HG03432 (cell line): ENCODE measurements at regions not wholly inside any gene's neighbourhood (a gene's known extent, or its start where the extent isn't known, plus 50 kb on each side); places are given as distances from the start of the nearest gene placed in this dataset.

ENCODE experiments used
- ATAC-seq: cut with Tn5 transposase; IDR thresholded peaks from one replicate; pipeline ENCODE4 v1.9.1; 2021; ENCODE audit warnings: mild to moderate bottlenecking, moderate library complexity; ENCODE audit not compliant: unreplicated experiment

DNA sequence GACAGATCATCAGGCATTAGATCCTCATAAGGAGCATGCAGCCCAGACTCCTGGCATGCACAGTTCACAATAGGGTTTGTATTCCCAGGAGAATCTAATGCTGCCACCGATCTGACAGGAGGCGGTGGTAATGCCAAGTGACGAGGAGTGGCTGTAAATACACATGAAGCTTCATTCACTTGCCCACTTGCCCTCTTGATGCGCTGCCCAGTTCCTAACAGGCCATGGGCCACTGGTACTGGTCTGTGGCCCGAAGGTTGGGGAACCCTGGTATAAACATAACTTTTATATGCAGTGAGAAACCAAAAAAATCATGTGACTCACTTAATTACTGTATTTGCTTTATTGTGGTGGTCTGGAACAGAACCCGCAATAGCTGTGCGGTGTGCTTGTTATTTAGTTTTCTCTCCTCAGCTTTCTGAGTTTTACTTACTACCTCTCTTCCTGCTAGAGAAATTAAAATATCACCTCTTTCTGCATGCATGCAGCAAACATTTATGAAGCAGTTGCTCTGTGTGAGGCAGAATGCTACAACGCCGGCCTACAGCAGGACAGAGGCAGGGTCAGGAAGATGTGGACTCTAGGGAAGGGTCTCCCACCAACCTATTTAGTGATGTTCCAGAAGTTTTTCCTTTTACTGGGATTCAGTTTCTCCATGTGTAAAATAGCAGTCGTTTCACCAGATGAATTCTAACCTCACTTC lies 151.3 kb downstream of the MAF start:
- no peak for ATAC-seq

DNA sequence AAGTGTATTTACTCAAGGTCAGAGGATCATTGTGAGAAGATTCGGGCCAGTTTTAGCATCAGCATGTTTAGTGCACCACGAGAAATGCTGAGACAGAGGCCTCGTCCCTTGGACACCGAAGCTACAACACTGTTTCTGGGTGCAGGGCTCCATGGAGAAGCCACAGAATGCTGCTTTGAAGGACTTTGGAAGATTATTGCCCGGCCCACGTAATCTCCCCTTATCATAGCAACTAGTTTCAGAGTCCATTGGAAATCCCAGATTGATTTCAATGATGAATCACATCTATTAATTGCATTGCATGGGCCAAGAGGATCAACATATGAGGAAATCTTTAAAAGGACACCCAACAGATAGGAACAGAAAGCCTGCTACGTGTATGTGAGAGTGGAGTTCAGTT lies 156.0 kb downstream of the MAF start:
- no peak for ATAC-seq

DNA sequence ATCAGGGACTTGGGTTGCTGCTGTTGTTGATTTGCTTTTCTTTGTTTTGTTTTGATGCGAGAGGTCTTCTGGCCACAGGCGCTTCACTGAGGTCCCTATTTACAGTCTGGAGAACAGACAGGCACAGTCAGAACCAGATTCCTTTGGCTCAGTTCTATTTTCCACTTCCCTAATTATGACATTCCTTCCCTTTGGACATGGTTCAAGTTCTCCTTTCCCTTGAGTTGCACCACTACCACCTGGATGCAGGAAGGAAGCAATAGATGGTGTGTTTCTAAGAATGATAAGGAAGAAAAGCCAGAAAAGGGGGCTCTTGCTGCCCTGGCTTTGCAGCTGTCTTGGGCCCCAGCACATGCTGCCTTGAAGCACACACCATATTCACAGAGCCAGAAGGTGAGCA lies 160.6 kb downstream of the MAF start:
- no peak for ATAC-seq

DNA sequence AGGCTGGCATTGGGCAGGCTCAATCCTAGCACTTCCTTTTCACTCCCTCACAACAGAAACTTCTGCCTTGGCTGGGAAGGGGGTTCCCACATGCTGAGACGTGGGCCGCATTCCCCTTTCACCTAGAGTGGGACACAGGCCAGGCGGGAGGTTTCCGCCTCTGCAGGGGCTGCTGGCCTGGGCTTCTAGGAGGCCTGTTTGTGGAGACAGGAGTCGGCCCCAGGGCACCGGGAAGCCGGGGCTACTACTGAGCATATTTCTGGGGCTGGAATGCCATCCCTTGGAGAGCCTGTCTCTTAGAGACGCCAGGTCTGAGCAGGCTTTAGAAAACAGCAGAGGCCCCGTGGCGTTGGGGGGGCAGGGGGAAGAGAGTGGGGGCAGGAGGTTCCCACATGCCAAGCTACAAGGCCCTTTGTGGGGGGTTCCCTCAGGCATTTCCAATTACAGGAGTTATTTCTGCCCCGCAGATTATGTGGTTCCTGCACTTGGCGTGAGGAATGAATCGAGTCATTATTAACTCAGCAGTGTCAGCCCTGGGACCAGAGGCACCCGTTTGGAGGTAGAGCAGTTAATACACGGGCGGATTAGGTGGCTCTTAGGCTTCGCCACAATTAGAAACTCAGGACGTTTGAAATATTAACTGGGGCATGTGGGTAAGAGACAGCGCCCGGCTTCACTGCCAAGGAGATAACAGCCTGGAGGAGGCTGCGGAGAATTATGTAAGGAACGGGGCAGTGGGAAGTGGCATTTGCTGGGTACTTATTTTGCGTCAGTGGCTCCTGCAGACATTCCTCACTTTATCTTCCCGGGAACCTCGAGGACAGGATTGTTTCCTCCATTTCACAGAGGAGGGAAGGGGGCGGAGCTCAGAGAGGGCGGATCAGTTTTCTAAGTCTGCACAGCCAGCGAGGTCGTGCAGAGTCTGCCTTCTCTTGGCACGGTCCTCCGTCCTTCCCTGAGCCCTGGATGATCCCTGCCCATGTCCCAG lies 162.5 kb downstream of the MAF start:
- ATAC-seq, result no peak

DNA sequence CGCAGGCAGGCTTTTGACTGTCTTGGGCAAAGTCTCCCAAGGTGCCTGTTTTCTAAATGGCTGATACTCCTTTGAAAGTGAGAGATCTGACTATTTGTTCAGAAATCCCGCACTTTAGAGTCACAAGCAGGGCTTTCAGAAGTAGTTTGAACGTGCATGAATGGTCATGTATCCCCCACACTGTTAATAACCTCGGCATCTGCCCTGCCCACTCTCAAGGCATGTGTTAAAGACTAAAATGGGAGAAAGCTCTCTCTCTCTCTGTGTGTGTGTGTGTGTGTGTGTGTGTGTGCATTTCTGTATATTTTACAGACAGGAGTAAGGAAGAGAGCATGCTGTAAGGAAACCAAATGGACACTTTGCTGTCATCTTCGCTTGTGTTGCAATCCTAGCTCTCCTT lies 163.7 kb downstream of the MAF start:
- no peak for ATAC-seq

DNA sequence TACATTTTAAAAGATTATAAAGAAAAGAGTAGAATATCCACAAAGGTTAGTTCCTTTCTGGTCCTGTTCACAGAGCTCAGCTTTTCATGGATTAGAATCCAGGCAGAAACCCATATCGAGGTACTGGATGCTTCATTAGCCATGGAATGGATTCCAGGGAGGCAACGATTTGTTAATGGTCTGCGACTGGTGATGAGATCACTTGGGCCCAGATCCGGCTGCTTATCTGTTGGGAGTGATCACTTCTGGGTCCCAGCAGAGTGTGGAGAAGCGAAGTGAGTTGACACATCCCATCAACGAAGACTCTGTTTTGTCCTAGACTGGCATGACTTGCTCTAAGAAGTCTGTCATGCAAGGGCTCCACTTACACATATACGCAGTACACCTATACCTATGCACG lies 165.8 kb downstream of the MAF start:
- no peak for ATAC-seq

DNA sequence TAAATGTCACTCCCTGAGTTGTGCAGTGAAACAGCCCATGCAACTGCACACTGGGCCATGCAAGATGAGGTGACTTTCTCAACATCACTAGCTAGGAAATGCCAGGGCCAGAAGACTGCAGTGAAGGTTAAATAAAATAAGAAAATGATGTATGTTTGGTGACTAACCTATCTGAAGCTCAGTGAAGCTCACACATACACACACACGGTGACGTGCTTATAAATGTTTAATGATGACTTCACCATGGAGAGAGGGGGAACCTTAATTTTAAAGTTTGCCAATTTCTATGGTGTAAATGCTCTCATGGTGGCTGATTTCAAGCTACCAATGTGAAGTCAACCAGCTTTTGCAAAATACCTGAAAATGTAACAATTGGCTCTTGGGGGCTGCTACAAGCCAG lies 166.4 kb downstream of the MAF start:
- ATAC-seq, result no peak

DNA sequence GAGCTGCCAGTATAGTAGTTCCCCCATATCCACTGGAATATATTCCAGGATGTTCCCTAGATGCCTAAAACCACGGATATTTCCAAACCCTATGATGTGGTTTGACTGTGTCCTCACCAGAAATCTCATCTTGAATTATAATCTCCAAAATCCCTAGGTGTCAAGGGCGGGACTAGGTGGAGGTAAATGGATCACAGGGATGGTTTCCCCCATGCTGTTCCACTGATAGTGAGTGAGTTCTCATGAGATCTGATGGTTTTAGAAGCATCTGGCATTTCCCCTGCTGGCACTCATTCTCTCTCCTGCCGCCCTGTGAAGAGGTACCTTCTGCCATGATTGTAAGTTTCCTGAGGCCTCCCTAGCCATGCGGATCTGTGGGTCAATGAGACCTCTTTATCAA lies 168.6 kb downstream of the MAF start:
- ATAC-seq, result no peak

DNA sequence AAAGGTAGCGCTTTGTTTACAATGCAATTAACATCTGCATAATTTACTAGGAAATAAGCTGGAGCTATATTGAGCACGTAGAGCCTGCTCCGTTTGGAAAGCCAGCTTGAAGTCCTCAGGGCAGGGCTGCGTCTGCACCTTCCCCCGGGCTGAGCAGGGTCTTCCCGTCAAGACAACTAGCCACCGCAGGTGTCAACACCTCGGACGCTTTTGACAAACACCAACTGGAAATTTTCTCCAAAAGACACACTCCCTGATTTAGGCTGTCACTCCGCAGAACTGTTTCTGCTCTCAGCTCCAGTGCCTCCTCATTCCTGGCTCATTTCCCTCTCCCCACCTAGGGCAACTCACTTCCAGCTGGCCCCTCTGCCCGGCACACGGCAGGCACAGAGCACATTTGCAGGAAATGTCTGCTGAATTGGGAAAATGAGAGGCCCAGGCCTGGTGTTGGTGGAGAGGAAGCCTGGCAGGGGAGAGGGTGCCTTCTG lies 170.3 kb downstream of the MAF start:
- no peak for ATAC-seq

DNA sequence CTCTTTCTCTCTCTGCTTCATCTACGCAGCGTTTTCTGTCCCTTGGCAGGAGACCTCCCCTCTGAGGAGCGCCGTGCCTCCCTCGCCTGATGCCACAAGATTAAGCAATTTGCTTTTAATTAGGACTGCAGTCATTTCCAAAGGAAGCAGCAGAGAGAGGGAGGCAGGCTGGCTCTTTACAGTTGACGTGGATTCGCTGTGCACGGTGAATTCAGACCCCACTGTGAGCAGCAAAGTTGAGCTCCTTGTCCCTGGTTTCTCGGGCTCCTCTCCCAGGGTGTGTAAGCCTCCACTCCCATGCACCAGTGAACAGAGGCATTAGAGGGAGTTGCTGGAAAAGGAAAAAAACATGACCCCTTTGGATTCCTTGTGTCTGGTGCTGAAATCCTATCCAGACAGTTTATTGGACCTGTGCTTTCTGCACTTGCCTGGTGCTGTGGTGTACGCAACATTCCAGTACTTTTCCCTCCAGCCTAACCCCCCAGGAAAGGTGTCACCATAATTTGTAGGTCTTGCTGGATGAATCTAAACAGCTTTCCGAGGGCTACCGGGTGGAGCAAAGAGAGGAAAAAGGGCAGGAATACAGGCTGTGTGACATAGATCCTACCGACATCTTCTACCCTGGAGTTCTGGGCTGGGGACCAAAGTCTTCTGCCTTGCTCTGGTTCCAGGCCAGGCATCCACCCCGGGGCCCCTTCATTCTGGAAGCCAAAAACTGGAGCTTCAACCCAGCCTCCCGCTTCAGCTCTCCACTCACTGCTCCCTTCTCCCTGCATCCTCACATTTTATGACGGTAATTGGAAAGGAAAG lies 171.0 kb downstream of the MAF start:
- ATAC-seq, result no peak

DNA sequence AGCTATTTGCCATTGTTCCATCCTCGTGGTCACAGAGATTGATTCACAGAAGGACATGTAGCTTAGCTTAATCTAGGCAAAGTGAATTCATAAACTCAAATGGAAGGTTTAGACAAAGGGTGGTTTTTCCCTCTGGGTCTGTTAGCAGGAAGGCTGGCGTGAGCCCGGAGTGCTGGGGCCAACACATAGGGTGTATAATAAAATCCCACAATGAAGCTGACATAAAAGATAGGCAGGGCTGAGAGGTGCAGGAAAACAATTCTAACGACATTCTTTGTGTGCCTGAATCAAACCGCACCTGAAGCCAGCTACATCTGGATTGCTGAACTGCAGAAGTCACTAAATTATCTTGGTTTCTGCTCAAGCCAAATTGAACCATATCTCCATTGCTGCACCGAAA lies 173.9 kb downstream of the MAF start:
- no peak for ATAC-seq

DNA sequence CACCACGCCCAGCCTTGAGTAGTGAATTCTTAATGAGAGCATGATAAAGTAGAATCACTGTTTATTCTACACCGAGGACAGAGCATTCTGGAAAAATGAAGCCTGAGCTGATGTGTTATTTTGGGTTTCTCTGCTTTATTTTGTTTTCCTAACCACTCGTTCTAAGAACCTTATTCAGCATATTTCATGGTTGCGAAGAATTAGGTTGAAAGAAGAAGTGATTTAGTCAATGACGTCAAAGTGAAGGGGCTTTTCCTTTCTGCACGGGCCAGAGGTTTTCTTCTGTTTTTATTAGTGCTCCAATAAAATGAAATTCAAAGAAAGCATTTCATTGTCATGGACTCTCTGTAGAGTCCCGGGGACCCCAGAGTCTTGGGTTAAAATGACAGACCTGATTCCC lies 178.5 kb downstream of the MAF start:
- ATAC-seq, result no peak

DNA sequence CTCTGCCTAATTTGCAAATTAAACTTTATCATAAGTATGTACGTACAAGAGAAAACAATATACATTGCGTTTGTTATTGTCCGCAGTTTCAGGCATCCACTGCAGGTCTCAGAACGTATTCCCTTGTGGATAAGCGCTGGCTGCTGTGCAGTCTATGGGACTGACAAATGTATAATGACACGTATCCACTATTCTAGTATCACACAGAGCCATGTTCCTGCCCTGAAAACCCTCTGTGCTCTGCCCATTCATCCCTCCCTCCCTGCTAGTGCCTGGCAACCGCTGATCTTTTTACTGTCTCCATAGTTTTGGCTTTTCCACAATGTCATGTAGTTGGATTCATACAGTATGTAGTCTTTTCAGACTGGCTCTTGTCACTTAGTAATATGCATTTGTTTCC lies 179.4 kb downstream of the MAF start:
- no peak for ATAC-seq

DNA sequence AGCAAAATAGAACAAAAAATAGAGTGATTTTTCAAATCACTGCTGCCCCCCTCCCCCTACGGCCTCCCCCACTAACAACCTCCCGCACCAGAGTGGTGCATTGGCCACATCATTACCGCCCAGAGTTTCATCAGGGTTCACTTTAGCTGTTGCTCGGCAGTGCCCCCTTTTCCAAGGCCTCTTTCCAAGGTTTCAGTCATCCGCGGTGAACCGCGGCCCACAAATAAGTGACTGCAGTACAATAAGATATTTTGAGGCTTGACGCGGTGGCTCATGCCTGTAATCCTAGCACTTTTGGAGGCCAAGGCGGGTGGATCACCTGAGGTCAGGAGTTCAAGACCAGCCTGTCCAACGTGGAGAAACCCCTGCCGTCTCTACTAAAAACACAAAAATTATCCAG lies 180.0 kb downstream of the MAF start:
- no peak for ATAC-seq

DNA sequence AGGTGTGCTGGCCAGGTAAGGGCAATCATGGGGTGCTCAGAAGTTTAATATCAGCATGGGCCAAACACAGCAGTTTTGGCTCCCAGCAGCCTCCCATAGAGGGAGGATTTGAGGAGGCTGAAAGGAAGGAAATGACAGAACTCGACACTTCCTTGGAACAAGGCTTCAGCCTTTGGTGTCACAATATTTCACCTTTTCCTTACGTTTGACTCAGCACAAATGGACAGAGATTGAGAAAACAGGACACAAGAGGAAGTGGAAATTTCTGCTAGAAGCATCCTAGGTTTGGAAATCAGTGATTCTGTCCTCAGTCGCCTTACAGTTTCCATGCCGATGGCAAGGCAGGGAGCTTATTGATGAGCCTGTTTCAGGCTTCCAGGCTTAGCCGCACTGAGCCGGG lies 181.4 kb downstream of the MAF start:
- no peak for ATAC-seq

DNA sequence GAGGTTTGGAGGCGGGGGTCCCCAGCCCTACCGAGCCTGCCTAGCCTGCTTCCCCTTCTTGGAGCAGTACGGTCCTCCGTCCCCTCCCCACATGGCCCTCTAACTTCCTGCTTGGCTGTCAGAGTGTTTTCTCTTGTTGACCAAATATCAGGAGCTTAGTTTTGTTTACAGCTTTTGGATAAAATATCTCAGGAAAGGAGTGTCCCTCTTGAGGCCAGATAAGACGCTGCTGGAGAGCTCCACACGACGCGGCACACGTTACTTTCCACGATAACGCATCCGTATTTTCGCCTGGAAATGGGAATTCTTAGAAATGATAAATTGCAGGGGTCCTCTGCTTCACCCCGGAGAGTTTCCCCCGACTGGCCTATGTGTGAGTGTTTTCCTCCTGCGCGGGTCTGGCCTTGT lies 182.9 kb downstream of the MAF start:
- ATAC-seq, result no peak

DNA sequence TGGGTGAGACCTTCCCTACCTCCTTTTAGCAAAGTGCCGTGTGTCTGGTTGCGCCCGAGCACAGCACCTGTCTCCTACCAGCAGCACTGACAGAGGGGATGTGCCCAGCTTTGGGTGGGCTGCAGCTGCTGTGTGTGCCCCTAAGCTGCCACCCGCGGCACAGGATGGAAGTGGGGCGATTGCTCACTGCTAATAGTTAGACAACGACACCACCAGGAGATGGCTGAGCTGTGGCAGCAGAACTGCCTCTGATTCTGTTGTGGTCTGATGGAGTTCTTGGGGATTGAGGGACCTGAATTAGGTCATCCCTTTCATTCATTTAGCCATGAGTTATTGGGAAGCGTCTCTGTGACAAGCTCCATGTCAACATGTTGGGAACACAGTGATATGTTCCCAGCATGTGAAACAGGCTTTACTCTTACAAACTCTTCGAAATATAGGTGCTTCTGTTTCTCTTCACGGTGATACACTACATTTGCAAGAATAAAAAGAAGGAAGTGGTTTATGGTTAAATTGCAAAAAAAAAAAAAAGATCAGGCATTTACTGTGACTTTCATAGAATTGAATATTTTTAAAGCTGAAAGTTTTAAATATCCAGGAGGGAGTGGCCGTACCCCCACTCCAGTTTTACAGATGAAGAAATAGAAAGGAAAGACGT lies 184.4 kb downstream of the MAF start:
- no peak for ATAC-seq

DNA sequence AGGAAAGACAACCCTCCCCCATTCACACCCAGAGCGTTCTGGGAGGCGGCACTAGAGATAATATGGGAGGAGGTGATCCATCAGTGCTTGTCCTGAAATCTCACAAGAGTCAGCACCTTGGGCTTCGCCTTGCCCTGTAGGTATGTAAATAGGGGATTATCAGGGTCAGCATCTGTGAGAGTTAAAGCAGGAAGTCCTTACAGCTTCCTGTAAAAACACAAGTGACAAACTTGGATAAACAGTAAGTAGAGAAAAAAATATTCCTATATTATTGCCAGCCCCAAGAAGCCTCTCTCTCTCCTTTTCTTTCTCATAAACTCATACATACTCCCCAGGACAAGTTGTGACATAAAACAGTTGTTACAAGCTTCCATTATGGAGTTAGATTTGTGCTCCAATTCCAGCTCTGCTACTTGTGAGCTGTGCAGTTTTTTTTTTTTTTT lies 187.7 kb downstream of the MAF start:
- ATAC-seq, result no peak

DNA sequence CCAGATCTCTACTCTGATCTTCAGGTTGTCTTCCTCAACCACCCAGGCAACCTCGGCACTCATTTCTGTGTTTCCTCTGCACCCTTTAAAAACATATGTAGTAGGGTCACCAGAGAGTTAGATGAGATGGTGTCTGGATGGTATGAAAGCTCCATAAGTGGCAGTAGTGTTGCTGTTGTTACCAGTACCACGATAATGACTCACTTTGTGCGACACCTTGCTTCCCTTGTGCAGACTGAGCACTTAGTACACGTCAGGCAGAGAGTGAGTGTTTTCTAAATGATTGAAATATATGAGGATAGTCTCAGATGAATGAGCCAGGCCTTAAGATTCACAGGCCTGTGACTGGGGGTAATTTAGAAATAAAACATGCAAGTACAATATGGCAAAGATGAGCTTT lies 188.7 kb downstream of the MAF start:
- no peak for ATAC-seq

DNA sequence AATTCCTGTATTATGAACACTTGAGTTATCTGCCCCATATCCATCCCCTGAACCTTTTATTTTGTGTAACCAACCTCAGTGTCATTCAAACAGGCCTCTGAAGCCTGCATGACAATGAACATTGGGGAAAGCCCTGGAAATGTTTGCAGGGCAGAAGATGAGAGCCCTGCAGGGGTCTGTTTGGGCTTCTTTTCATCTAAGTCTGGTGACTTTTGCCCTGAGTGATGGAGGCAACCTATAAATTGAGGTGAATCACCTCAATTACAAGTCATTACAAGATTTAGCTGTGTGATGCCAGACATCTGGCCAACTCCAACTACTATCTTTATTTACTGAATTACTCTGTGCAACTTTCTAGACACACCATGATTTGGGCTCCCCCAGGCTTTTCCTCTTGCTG lies 189.2 kb downstream of the MAF start:
- no peak for ATAC-seq

DNA sequence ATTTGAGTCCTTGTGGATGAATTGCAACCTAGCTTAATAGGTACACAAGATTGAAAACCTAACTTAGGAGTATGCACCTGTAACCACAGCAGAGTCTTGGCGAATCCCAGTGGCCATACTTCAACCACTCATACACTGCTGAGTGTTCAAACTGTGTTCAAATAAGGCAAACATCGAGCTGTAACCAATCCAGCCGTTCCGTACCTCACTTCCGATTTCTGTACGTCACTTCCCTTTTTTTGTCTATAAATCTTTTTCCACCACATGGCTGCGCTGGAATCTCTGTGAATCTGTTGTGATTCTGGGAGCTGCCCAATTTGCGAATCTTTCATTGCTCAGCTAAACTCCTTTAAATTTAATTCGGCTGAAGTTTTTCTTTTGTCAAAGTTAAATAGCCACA lies 190.6 kb downstream of the MAF start:
- ATAC-seq, result no peak
